ENCODE measurements at regions not wholly inside any gene's neighbourhood (a gene's known extent, or its start where the extent isn't known, plus 50 kb on each side); places are given as distances from the start of the nearest gene placed in this dataset.

- Mint-ChIP-seq H3K4me3 (no peak overlapping the region), H3K36me3 (no peaks in the 10 kb centered on the region), H3K27me3 (ENCODE audit: low read depth in 3 of 3) (no peaks in the 10 kb centered on the region), H3K4me1 (no peaks in the 10 kb centered on the region), H3K27ac (no peak overlapping the region), H3K9me3 (peaks cover 0 to 22% (median 6%) of the 10 kb centered on the region in 7 donors)
- H4K20me1 ChIP-seq (ENCODE audit: insufficient read depth, low read length): no peaks in the 10 kb centered on the region
- no peak overlapping the region for H2AFZ ChIP-seq (ENCODE audit: insufficient read depth, low read depth, low read length, poor library complexity, severe bottlenecking)
- H3K27me3 ChIP-seq (ENCODE audit: control insufficient read depth in 2 of 2, insufficient read depth in 2 of 2, low read length in 2 of 2): no peaks in the 10 kb centered on the region
- no peaks in the 10 kb centered on the region for H3K36me3 ChIP-seq (replicated peaks in 1 of 2; ENCODE audit: control insufficient read depth in 1 of 2, insufficient read depth in 2 of 2, low read length in 2 of 2)
- no peaks in the 10 kb centered on the region for H3K79me2 ChIP-seq (ENCODE audit: insufficient read depth, low read length)
- H3K27ac ChIP-seq (ENCODE audit: low read depth in 1 of 2, low read length in 2 of 2): no peak overlapping the region
- intact Hi-C loops (cut with micrococcal nuclease): no loop called here
- TF ChIP-seq CTCF (IDR thresholded peaks at IDR 0.05): no peak
- H3K9ac ChIP-seq (ENCODE audit: insufficient read depth, low read length, poor library complexity, severe bottlenecking): no peak overlapping the region
- H3K4me3 ChIP-seq (replicated peaks in 1 of 3; ENCODE audit: low read depth in 2 of 3, low read length in 3 of 3): no peak overlapping the region
- H3K4me2 ChIP-seq (replicated peaks; ENCODE audit: extremely low read depth, low read length, poor library complexity, severe bottlenecking): no peak overlapping the region
- 98% methylated on average over 4 of the region's 4 CpGs for WGBS (ENCODE audit: insufficient coverage)
- DNase-seq: no peak
- H3K4me1 ChIP-seq (ENCODE audit: control insufficient read depth in 1 of 2, insufficient read depth in 2 of 2, low read length in 2 of 2): no peaks in the 10 kb centered on the region
- peaks cover 7 to 12% of the 10 kb centered on the region in 2 donors for H3K9me3 ChIP-seq (replicated peaks in 1 of 2; ENCODE audit: control insufficient read depth in 1 of 2, insufficient read depth in 1 of 2, low read length in 2 of 2)
Measured at GRCh38 chr7:97565665-97566064, 166.2 kb upstream of the TAC1 start.

GRCh38 chr7:97573065-97573464, 158.8 kb upstream of the TAC1 start:
- no peaks in the 10 kb centered on the region for H3K9me3 ChIP-seq (replicated peaks in 1 of 2; ENCODE audit: control insufficient read depth in 1 of 2, insufficient read depth in 1 of 2, low read length in 2 of 2)
- H3K27ac ChIP-seq (ENCODE audit: low read depth in 1 of 2, low read length in 2 of 2): no peak overlapping the region
- WGBS (ENCODE audit: insufficient coverage): no CpG with 5 or more reads among the region's 2 CpGs
- no peak overlapping the region for H3K4me3 ChIP-seq (replicated peaks in 1 of 3; ENCODE audit: low read depth in 2 of 3, low read length in 3 of 3)
- no peak overlapping the region for H3K4me3 Mint-ChIP-seq
- H2AFZ ChIP-seq (ENCODE audit: insufficient read depth, low read depth, low read length, poor library complexity, severe bottlenecking): no peak overlapping the region
- H4K20me1 ChIP-seq (ENCODE audit: insufficient read depth, low read length): no peaks in the 10 kb centered on the region
- H3K27me3 Mint-ChIP-seq (ENCODE audit: low read depth in 3 of 3): no peaks in the 10 kb centered on the region
- no peaks in the 10 kb centered on the region for H3K36me3 ChIP-seq (replicated peaks in 1 of 2; ENCODE audit: control insufficient read depth in 1 of 2, insufficient read depth in 2 of 2, low read length in 2 of 2)
- DNase-seq: no peak
- TF ChIP-seq CTCF (IDR thresholded peaks at IDR 0.05): no peak
- no peak overlapping the region for H3K9ac ChIP-seq (ENCODE audit: insufficient read depth, low read length, poor library complexity, severe bottlenecking)
- H3K4me1 Mint-ChIP-seq: no peaks in the 10 kb centered on the region
- H3K4me1 ChIP-seq (ENCODE audit: control insufficient read depth in 1 of 2, insufficient read depth in 2 of 2, low read length in 2 of 2): no peaks in the 10 kb centered on the region
- no peak overlapping the region for H3K4me2 ChIP-seq (replicated peaks; ENCODE audit: extremely low read depth, low read length, poor library complexity, severe bottlenecking)
- H3K27me3 ChIP-seq (ENCODE audit: control insufficient read depth in 2 of 2, insufficient read depth in 2 of 2, low read length in 2 of 2): no peaks in the 10 kb centered on the region
- intact Hi-C loops (cut with micrococcal nuclease): no loop called here
- H3K36me3 Mint-ChIP-seq: no peaks in the 10 kb centered on the region
- H3K9me3 Mint-ChIP-seq: peaks cover 0 to 4% (median 2%) of the 10 kb centered on the region in 7 donors
- H3K27ac Mint-ChIP-seq: no peak overlapping the region
- H3K79me2 ChIP-seq (ENCODE audit: insufficient read depth, low read length): no peaks in the 10 kb centered on the region

Measured in CD14-positive monocyte (primary cell).